AG10803 (cell line): ENCODE measurements at regions not wholly inside any gene's neighbourhood (a gene's known extent, or its start where the extent isn't known, plus 50 kb on each side); places are given as distances from the start of the nearest gene placed in this dataset.

ENCODE experiments used
- DNase-seq: peaks from one replicate; pipeline ENCODE4 v3.0.0; 2010; ENCODE audit warnings: low read depth
- H3K4me3 ChIP-seq: 2 replicates; pipeline ENCODE4 v1.5.1; 2011; ENCODE audit warnings: mild to moderate bottlenecking, low read length, control low read depth
- CTCF ChIP-seq: conservative IDR thresholded peaks from 2 replicates; pipeline ENCODE4 v1.5.1; 2011; ENCODE audit warnings: mild to moderate bottlenecking, low read length, control low read depth, inconsistent platforms

- TF ChIP-seq CTCF = no peak
- H3K4me3 ChIP-seq = no peak overlapping the region
- DNase-seq = no peak
Observed at GRCh38 chr11:119483881-119484371, 61.0 kb upstream of the THY1 start.

- TF ChIP-seq CTCF = no peak
- no peak overlapping the region for H3K4me3 ChIP-seq
- DNase-seq = no peak
Observed at GRCh38 chr11:119483341-119483880, 60.4 kb upstream of the THY1 start.

- no peak for DNase-seq
- H3K4me3 ChIP-seq = no peak overlapping the region
- no peak for TF ChIP-seq CTCF
Observed at GRCh38 chr11:119482521-119483011, 59.6 kb upstream of the THY1 start.

GRCh38 chr11:119481667-119482400 lies 58.9 kb upstream of the THY1 start:
- no peak overlapping the region for H3K4me3 ChIP-seq
- no peak for TF ChIP-seq CTCF
- DNase-seq = no peak

GRCh38 chr11:119481021-119481666 lies 58.2 kb upstream of the THY1 start:
- TF ChIP-seq CTCF = peak; percentile 80
- H3K4me3 ChIP-seq = no peak overlapping the region

GRCh38 chr11:119480380-119481020 lies 57.5 kb upstream of the THY1 start:
- DNase-seq = no peak
- TF ChIP-seq CTCF = no peak
- no peak overlapping the region for H3K4me3 ChIP-seq

More at GRCh38 chr11:119481021-119481666, 58.2 kb upstream of the THY1 start:
- peak; percentile 99 for DNase-seq
